ENCODE measurements at regions not wholly inside any gene's neighbourhood (a gene's known extent, or its start where the extent isn't known, plus 50 kb on each side); places are given as distances from the start of the nearest gene placed in this dataset.

DNA sequence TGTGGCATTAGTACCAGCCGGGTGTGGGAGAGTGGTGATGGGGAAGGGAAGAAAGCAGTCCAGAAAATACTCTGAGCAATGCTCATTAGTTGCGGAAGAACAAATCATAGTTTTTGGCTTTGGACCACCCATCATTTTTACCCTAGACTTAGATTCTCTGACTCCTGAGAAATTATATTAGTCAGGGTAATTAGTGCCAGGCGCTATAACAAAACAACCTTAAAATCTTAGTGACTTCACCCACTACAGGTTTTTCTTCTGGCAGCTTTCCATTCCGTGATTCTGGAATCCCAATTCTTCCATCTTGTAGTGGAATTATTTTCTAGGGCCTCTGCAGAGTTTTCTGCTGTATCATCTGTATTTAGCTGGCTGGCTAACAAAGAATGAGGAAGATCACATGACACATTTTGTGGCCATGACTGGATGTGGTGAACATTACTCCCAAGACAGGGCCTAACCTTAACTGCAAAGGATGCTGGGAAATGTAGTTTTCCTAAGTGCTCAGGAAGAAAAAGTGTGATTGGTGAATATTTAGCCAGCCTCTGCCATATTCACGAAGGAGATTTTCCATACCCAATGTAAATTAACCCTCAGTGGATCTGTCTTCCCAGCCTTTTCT, 373.0 kb upstream of the MEF2C start:
- H2BK12ac ChIP-seq (ENCODE audit: low read depth, low read length) = no peak overlapping the region
- H3K18ac ChIP-seq (ENCODE audit: extremely low read depth, low read length) = no peak overlapping the region
- no peak overlapping the region for H3K14ac ChIP-seq (ENCODE audit: insufficient read length)
- TF ChIP-seq CBX5 (IDR thresholded peaks at IDR 0.05; ENCODE audit: low read depth, low read length) (no peak), SIX5 (IDR thresholded peaks at IDR 0.05; ENCODE audit: low read depth, low read length) (peak; percentile 44)
- ChIA-PET POLR2A (ENCODE audit: partially characterized antibody) (no interaction called here), CTCF (ENCODE audit: partially characterized antibody) (no interaction called here)
- H2BK20ac ChIP-seq (ENCODE audit: low read length) = no peak overlapping the region
- no peak overlapping the region; the same call in 1 of the 2 replicates for H2AFZ ChIP-seq (ENCODE audit: low read length)
- no peak overlapping the region for H2BK120ac ChIP-seq (replicated peaks; ENCODE audit: low read depth, low read length)
- no peak overlapping the region for H3K23ac ChIP-seq (ENCODE audit: insufficient read length)
- H3K79me2 ChIP-seq (ENCODE audit: control insufficient read depth in 1 of 2, insufficient read depth in 2 of 2, low read length in 2 of 2) = no peaks in the 10 kb centered on the region
- no peak overlapping the region for H3K9ac ChIP-seq (replicated peaks in 1 of 4; ENCODE audit: extremely low read depth in 1 of 4, low read depth in 3 of 4, low read length in 3 of 4)
- H4K20me1 ChIP-seq (replicated peaks in 1 of 2; ENCODE audit: control insufficient read depth in 1 of 2, insufficient read depth in 2 of 2, low read length in 2 of 2) = no peaks in the 10 kb centered on the region
- no peak overlapping the region for H2BK5ac ChIP-seq (ENCODE audit: low read depth, low read length)
- H3K23me2 ChIP-seq (ENCODE audit: low read depth, low read length) = no peaks in the 10 kb centered on the region
- no peaks in the 10 kb centered on the region for H3K79me1 ChIP-seq (ENCODE audit: low read depth, low read length)
- no peak overlapping the region; the same call in 1 of the 2 replicates for H3K27ac ChIP-seq (ENCODE audit: low read depth, low read length)
- H3K4me3 ChIP-seq (ENCODE audit: extremely low read depth in 1 of 4, insufficient read depth in 2 of 4, low read depth in 3 of 4, low read length in 4 of 4) = no peak overlapping the region
- H4K8ac ChIP-seq (ENCODE audit: extremely low read depth, insufficient read depth, low read length) = no peak overlapping the region
- FAIRE-seq (no peak), DNase-seq (ENCODE audit: low read depth in 1 of 2, low spot score in 2 of 2) (peak in 1 of 2 experiments; percentile 0)
- no peak overlapping the region for H4K91ac ChIP-seq (replicated peaks; ENCODE audit: insufficient read length, low read length)
- no peaks in the 10 kb centered on the region; a peak in 1 of 4 replicates for H3K9me3 ChIP-seq (ENCODE audit: insufficient read depth in 2 of 2, low read depth in 1 of 2, low read length in 1 of 2)
- no peaks in the 10 kb centered on the region for H3K4me1 ChIP-seq (replicated peaks in 1 of 4; ENCODE audit: control insufficient read depth in 3 of 4, insufficient read depth in 4 of 4, low read length in 3 of 4)
- H3K56ac ChIP-seq (replicated peaks; ENCODE audit: insufficient read length, low read depth, low read length) = no peak overlapping the region
- H3K4ac ChIP-seq (replicated peaks; ENCODE audit: insufficient read length, low read depth, low read length) = no peak overlapping the region
- H2AK5ac ChIP-seq (ENCODE audit: low read depth, low read length) = no peak overlapping the region
- no peak overlapping the region for H4K5ac ChIP-seq (ENCODE audit: insufficient read length, low read depth, low read length)
- H3K4me2 ChIP-seq (ENCODE audit: insufficient read depth in 1 of 2, low read depth in 2 of 2, low read length in 2 of 2) = no peak overlapping the region
- H3K36me3 ChIP-seq (ENCODE audit: control insufficient read depth in 2 of 4, insufficient read depth in 4 of 4, low read length in 3 of 4) = no peaks in the 10 kb centered on the region
- WGBS, 2 experiments (ENCODE audit: extremely low coverage in 1 of 2, insufficient coverage in 1 of 2, insufficient read length in 1 of 2, insufficient replicate concordance in 2 of 2, low coverage in 1 of 2, low lambda C conversion rate in 2 of 2, missing lambda C conversion rate in 1 of 2) = 95% methylated on average over 5 of the region's 5 CpGs; no CpG with 5 or more reads in 1 of the 2 experiments
- H2BK15ac ChIP-seq (ENCODE audit: low read length) = no peak overlapping the region
- no peaks in the 10 kb centered on the region for H3K27me3 ChIP-seq (replicated peaks in 1 of 4; ENCODE audit: control insufficient read depth in 3 of 4, extremely low read depth in 1 of 4, insufficient read depth in 3 of 4, low read length in 3 of 4)
